ENCODE measurements at regions not wholly inside any gene's neighbourhood (a gene's known extent, or its start where the extent isn't known, plus 50 kb on each side); places are given as distances from the start of the nearest gene placed in this dataset.

DNA sequence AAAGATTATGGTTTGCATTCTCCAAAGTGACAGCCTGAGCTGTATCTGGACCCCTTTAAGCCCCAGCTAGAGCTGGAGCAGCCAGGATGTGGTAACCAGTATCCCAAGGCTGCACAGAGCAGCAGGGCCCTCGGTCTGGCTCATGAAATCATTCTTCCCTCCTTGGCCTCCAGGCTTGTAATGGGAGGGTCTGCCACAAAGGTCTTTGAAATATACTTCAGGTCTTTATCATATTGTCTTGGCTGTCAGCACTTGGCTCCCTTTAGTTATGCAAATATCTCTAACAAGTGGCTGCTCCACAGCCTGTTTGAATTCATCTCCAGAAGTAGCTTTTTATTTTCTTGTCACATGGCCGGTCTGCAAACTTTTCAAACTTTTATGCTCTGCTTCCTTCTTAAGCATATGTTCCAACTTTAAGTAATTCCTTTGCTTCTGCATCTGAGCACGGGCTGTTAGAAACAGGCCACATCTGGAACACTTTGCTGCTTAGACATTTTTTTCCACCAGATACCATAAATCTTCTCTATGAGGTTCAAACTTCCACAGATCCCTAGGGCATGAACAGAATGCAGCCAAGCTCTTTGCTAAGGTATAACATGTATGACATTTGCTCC, 663.4 kb upstream of the MIS18BP1 start:
- peaks cover 15 to 19% of the 10 kb centered on the region in 2 donors for H3K9me3 ChIP-seq (replicated peaks in 1 of 2; ENCODE audit: control insufficient read depth in 1 of 2, insufficient read depth in 1 of 2, low read length in 2 of 2)

DNA sequence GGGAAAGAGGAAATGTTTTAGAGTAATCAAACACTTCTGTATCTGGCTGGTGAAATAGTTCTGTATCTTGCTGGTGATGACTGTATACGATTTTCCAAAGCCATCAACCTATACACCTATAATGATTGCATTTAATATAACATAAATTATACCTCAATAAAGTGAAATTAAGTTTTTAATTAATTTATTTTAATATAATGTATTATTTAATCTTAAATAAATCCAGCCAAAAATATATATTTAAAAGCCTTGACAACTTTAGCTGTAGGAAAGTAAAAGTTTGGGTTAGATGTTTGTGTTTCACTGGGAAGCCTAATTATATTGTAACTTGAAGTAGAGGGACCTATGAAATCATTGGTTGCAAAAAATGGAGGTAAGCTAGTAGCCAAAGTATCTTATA, 654.8 kb upstream of the MIS18BP1 start:
- H3K36me3 Mint-ChIP-seq, result no peaks in the 10 kb centered on the region
- no peak for DNase-seq
- Histone ChIP-seq H3K4me2 (replicated peaks; ENCODE audit: extremely low read depth, low read length, poor library complexity, severe bottlenecking) (no peak overlapping the region), H3K9ac (ENCODE audit: insufficient read depth, low read length, poor library complexity, severe bottlenecking) (no peak overlapping the region), H4K20me1 (ENCODE audit: insufficient read depth, low read length) (no peaks in the 10 kb centered on the region), H3K27ac (ENCODE audit: low read depth in 1 of 2, low read length in 2 of 2) (no peak overlapping the region), H3K79me2 (ENCODE audit: insufficient read depth, low read length) (no peaks in the 10 kb centered on the region), H3K4me1 (ENCODE audit: control insufficient read depth in 1 of 2, insufficient read depth in 2 of 2, low read length in 2 of 2) (no peaks in the 10 kb centered on the region), H2AFZ (ENCODE audit: insufficient read depth, low read depth, low read length, poor library complexity, severe bottlenecking) (no peak overlapping the region), H3K27me3 (ENCODE audit: control insufficient read depth in 2 of 2, insufficient read depth in 2 of 2, low read length in 2 of 2) (no peaks in the 10 kb centered on the region), H3K9me3 (replicated peaks in 1 of 2; ENCODE audit: control insufficient read depth in 1 of 2, insufficient read depth in 1 of 2, low read length in 2 of 2) (peaks cover 6 to 9% of the 10 kb centered on the region in 2 donors), H3K36me3 (replicated peaks in 1 of 2; ENCODE audit: control insufficient read depth in 1 of 2, insufficient read depth in 2 of 2, low read length in 2 of 2) (no peaks in the 10 kb centered on the region), H3K4me3 (replicated peaks in 1 of 3; ENCODE audit: low read depth in 2 of 3, low read length in 3 of 3) (no peak overlapping the region)
- no peaks in the 10 kb centered on the region for H3K4me1 Mint-ChIP-seq
- TF ChIP-seq, protein P1, sequence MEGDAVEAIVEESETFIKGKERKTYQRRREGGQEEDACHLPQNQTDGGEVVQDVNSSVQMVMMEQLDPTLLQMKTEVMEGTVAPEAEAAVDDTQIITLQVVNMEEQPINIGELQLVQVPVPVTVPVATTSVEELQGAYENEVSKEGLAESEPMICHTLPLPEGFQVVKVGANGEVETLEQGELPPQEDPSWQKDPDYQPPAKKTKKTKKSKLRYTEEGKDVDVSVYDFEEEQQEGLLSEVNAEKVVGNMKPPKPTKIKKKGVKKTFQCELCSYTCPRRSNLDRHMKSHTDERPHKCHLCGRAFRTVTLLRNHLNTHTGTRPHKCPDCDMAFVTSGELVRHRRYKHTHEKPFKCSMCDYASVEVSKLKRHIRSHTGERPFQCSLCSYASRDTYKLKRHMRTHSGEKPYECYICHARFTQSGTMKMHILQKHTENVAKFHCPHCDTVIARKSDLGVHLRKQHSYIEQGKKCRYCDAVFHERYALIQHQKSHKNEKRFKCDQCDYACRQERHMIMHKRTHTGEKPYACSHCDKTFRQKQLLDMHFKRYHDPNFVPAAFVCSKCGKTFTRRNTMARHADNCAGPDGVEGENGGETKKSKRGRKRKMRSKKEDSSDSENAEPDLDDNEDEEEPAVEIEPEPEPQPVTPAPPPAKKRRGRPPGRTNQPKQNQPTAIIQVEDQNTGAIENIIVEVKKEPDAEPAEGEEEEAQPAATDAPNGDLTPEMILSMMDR (IDR thresholded peaks at IDR 0.05), result no peak
- intact Hi-C loops (cut with micrococcal nuclease), result no loop called here
- H3K4me3 Mint-ChIP-seq, result no peak overlapping the region
- H3K27ac Mint-ChIP-seq, result no peak overlapping the region
- H3K27me3 Mint-ChIP-seq (ENCODE audit: low read depth in 3 of 3), result no peaks in the 10 kb centered on the region
- H3K9me3 Mint-ChIP-seq, result peaks cover 0 to 9% (median 2%) of the 10 kb centered on the region in 7 donors
- WGBS (ENCODE audit: insufficient coverage), result no CpG with 5 or more reads among the region's 1 CpG

More for the DNA sequence above, 663.4 kb upstream of the MIS18BP1 start:
- Histone ChIP-seq H3K4me3 (replicated peaks in 1 of 3; ENCODE audit: low read depth in 2 of 3, low read length in 3 of 3) (no peak overlapping the region), H3K79me2 (ENCODE audit: insufficient read depth, low read length) (no peaks in the 10 kb centered on the region), H3K27ac (ENCODE audit: low read depth in 1 of 2, low read length in 2 of 2) (no peak overlapping the region), H3K27me3 (ENCODE audit: control insufficient read depth in 2 of 2, insufficient read depth in 2 of 2, low read length in 2 of 2) (no peaks in the 10 kb centered on the region), H3K9ac (ENCODE audit: insufficient read depth, low read length, poor library complexity, severe bottlenecking) (no peak overlapping the region), H3K36me3 (replicated peaks in 1 of 2; ENCODE audit: control insufficient read depth in 1 of 2, insufficient read depth in 2 of 2, low read length in 2 of 2) (no peaks in the 10 kb centered on the region), H3K4me1 (ENCODE audit: control insufficient read depth in 1 of 2, insufficient read depth in 2 of 2, low read length in 2 of 2) (no peaks in the 10 kb centered on the region), H2AFZ (ENCODE audit: insufficient read depth, low read depth, low read length, poor library complexity, severe bottlenecking) (no peak overlapping the region), H3K4me2 (replicated peaks; ENCODE audit: extremely low read depth, low read length, poor library complexity, severe bottlenecking) (no peak overlapping the region), H4K20me1 (ENCODE audit: insufficient read depth, low read length) (no peaks in the 10 kb centered on the region)
- TF ChIP-seq, protein P1 (IDR thresholded peaks at IDR 0.05), result no peak
- 100% methylated on average over 1 of the region's 3 CpGs for WGBS (ENCODE audit: insufficient coverage)
- Mint-ChIP-seq H3K27ac (no peak overlapping the region), H3K9me3 (peaks cover 0 to 15% (median 6%) of the 10 kb centered on the region in 7 donors), H3K4me3 (no peak overlapping the region), H3K4me1 (no peaks in the 10 kb centered on the region), H3K27me3 (ENCODE audit: low read depth in 3 of 3) (no peaks in the 10 kb centered on the region), H3K36me3 (no peaks in the 10 kb centered on the region)
- intact Hi-C loops (cut with micrococcal nuclease), result no loop called here
- DNase-seq, result no peak

Measured in CD14-positive monocyte (primary cell).